ENCODE measurements at regions not wholly inside any gene's neighbourhood (a gene's known extent, or its start where the extent isn't known, plus 50 kb on each side); places are given as distances from the start of the nearest gene placed in this dataset.

- no peak for DNase-seq (ENCODE audit: low spot score)
- no peak for TF ChIP-seq EZH2phosphoT487 (IDR thresholded peaks at IDR 0.05; ENCODE audit: low read depth, severe bottlenecking, unreplicated experiment)
- TF ChIP-seq CTCF (IDR thresholded peaks at IDR 0.05; ENCODE audit: poor library complexity) = no peak
- TF ChIP-seq EZH2 (IDR thresholded peaks at IDR 0.05; ENCODE audit: borderline replicate concordance) = no peak
- Histone ChIP-seq H3K36me3 (replicated peaks; ENCODE audit: insufficient read depth, low read depth) (no peaks in the 10 kb centered on the region), H3K79me2 (no peaks in the 10 kb centered on the region), H3K9me2 (replicated peaks; ENCODE audit: insufficient read depth) (no peaks in the 10 kb centered on the region), H3K9me3 (ENCODE audit: low read depth) (no peaks in the 10 kb centered on the region), H2AFZ (no peak overlapping the region), H3K27me3 (no peaks in the 10 kb centered on the region), H3K4me3 (no peak overlapping the region), H3K27ac (no peak overlapping the region), H3K4me2 (no peak overlapping the region), H3K4me1 (ENCODE audit: insufficient read depth) (no peaks in the 10 kb centered on the region), H4K20me1 (ENCODE audit: insufficient read depth, poor library complexity, severe bottlenecking) (no peaks in the 10 kb centered on the region)
- 63% methylated on average over 1 of the region's 1 CpG for WGBS (ENCODE audit: low lambda C conversion rate, missing lambda C conversion rate)
Measured at GRCh38 chr2:6418291-6418690, 447.4 kb downstream of the CMPK2 start.

DNA sequence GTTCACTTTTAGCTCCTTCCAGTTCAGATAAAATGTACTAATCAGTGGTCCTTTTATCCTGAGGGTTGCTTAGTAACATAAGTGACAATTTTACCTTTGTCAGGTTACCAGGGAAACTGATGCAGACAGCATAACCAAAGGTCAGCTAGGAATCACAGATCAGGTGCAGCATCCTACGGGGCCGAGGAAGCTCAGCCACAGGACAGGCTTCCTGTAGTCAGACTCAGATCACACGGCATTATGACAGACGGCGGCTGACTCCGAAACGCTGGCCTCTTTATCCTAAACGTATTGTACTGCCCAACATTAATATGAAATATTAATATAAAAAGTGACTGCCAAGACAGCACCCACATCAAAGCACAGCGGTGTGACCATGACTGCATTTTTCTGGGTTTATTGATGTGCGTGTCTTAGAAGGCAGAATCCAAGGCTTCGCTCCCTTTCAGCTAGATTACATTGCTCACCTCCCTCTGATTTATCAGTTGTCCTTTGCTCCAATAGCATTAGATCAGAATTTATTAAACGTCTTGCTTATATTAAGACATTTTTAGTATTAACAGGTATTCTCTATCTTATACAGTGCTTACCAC lies 444.5 kb downstream of the CMPK2 start:
- H3K27me3 ChIP-seq = no peaks in the 10 kb centered on the region
- H2AFZ ChIP-seq = no peak overlapping the region
- H3K27ac ChIP-seq = no peak overlapping the region
- DNase-seq (ENCODE audit: low spot score) = no peak
- H4K20me1 ChIP-seq (ENCODE audit: insufficient read depth, poor library complexity, severe bottlenecking) = no peaks in the 10 kb centered on the region
- no peak for TF ChIP-seq EZH2phosphoT487 (IDR thresholded peaks at IDR 0.05; ENCODE audit: low read depth, severe bottlenecking, unreplicated experiment)
- TF ChIP-seq EZH2 (IDR thresholded peaks at IDR 0.05; ENCODE audit: borderline replicate concordance) = no peak
- TF ChIP-seq CTCF (IDR thresholded peaks at IDR 0.05; ENCODE audit: poor library complexity) = no peak
- H3K4me2 ChIP-seq = no peak overlapping the region
- H3K4me1 ChIP-seq (ENCODE audit: insufficient read depth) = peaks cover 4% of the 10 kb centered on the region
- H3K4me3 ChIP-seq = no peak overlapping the region
- no peaks in the 10 kb centered on the region for H3K9me3 ChIP-seq (ENCODE audit: low read depth)
- H3K79me2 ChIP-seq = no peaks in the 10 kb centered on the region
- no peaks in the 10 kb centered on the region for H3K9me2 ChIP-seq (replicated peaks; ENCODE audit: insufficient read depth)
- no peaks in the 10 kb centered on the region for H3K36me3 ChIP-seq (replicated peaks; ENCODE audit: insufficient read depth, low read depth)
- 87% methylated on average over 12 of the region's 12 CpGs for WGBS (ENCODE audit: low lambda C conversion rate, missing lambda C conversion rate)

DNA sequence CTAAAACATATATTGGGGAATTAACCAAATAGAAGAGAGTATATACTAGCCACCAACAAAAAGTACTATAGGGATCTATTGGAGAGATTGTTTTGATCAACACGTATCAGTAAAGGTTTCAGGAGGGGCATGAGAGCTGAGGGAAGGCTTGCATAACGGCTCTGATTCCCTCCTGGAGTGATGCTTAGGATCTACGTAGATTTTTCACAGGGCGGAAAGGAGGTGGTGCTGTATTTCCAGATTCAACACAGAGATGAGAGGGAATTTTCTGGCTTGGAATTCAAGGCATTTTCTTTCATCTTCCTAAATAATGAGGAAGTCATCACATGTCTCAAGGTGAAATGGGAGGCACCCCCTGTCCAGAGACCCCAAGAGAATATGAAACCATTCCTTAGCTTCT lies 443.8 kb downstream of the CMPK2 start:
- Histone ChIP-seq H2AFZ (no peak overlapping the region), H4K20me1 (ENCODE audit: insufficient read depth, poor library complexity, severe bottlenecking) (no peaks in the 10 kb centered on the region), H3K27me3 (no peaks in the 10 kb centered on the region), H3K4me3 (no peak overlapping the region), H3K79me2 (no peaks in the 10 kb centered on the region), H3K27ac (no peak overlapping the region), H3K36me3 (replicated peaks; ENCODE audit: insufficient read depth, low read depth) (no peaks in the 10 kb centered on the region), H3K9me3 (ENCODE audit: low read depth) (no peaks in the 10 kb centered on the region), H3K9me2 (replicated peaks; ENCODE audit: insufficient read depth) (no peaks in the 10 kb centered on the region), H3K4me2 (no peak overlapping the region), H3K4me1 (ENCODE audit: insufficient read depth) (peaks cover 4% of the 10 kb centered on the region)
- WGBS (ENCODE audit: low lambda C conversion rate, missing lambda C conversion rate) = 60% methylated on average over 4 of the region's 4 CpGs
- no peak for DNase-seq (ENCODE audit: low spot score)
- TF ChIP-seq CTCF (IDR thresholded peaks at IDR 0.05; ENCODE audit: poor library complexity) = no peak
- no peak for TF ChIP-seq EZH2 (IDR thresholded peaks at IDR 0.05; ENCODE audit: borderline replicate concordance)
- TF ChIP-seq EZH2phosphoT487 (IDR thresholded peaks at IDR 0.05; ENCODE audit: low read depth, severe bottlenecking, unreplicated experiment) = no peak

All from hepatocyte (in vitro differentiated cells).